ENCODE measurements at regions not wholly inside any gene's neighbourhood (a gene's known extent, or its start where the extent isn't known, plus 50 kb on each side); places are given as distances from the start of the nearest gene placed in this dataset.
"Not testable (repeated sequence)": the region's sequence is repeated elsewhere in the genome, so short reads cannot be mapped to it uniquely, and the experiment has no call there.

DNA sequence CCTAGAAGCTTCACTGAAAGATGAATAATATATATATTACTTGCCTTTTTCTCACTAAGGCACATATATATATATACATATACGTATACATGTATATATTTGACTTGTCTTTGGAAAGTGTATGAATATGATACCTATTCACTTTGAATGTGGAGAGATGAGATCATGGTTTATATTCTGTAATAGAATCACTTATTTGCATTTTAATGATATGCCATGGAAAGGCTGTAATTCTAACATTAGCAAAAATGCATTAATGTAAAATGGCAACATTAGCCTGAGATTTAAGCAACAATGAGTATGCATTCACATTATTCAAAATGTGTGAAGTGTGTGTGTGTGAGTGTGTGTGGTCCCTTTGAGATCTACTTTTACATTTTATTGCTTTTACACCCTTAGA lies 54.5 kb upstream of the PRKD1 start:
- no peak for DNase-seq (ENCODE audit: low read depth)

GRCh38 chr14:29982993-29983392 lies 55.3 kb upstream of the PRKD1 start:
- no peak for DNase-seq (ENCODE audit: low read depth)

GRCh38 chr14:29990344-29990857 lies 62.8 kb upstream of the PRKD1 start:
- not testable (repeated sequence) for DNase-seq (ENCODE audit: low read depth)

DNA sequence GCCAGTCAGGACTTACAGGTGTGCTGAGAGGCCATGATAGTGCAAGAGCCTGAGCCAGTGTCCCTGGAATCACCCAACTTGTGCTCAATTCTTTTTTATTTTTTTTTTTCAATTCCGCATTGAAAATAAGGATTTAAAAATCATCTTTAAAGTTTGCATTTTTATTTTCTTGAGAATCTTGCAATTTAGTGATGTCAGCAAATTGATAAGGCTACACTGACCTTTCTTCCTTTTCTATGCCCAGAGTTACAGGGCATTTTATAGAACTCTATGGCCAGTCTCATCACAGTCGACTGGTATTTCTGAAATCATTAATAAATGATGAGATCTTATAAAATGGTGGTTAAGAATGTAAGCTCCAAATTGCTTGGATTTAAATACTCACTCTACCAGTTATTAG lies 63.3 kb upstream of the PRKD1 start:
- DNase-seq (ENCODE audit: low read depth), result no peak

DNA sequence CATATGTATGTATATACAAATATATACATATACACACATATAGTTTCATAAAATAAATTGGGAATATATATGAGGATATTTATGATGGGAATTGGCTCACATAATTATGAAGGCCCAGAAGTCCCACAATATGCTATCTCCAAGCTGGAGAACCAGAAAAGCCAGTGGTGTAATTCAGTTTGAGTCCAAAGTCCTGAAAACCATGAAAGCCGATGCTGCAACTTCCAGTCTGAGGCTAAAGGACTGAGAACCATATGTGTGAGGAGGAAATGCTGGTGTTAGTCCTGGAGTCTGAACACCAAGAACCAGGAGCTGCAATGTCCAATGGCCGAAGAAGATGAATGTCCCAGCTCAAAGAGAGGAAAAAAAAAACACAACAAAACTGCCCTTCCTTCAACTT lies 65.5 kb upstream of the PRKD1 start:
- DNase-seq (ENCODE audit: low read depth), result no peak

DNA sequence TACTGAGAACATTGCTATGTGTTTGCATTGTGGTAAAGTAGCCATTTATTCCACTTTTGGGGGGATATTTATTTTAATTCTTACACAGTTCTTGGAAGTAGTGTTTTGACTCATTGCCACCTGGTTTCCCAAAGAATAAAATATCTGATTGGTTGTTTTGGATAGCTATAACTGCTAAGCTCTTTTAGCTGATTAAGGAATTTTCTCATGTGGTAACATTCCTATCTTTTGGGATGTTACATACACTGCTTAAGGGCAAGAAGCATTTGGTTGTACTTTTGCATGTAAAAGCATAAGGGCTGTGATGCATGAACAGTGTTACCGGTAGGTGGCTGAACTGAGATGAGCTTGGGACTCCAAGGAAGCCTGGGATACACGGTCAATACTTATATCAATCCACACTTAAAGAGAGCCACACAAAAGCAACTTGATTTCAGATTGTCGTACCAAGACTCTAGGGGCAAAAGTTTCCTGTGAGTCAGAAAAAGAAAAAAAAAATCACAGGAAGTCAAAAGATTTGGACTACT lies 71.4 kb upstream of the PRKD1 start:
- no peak for DNase-seq (ENCODE audit: low read depth)

DNA sequence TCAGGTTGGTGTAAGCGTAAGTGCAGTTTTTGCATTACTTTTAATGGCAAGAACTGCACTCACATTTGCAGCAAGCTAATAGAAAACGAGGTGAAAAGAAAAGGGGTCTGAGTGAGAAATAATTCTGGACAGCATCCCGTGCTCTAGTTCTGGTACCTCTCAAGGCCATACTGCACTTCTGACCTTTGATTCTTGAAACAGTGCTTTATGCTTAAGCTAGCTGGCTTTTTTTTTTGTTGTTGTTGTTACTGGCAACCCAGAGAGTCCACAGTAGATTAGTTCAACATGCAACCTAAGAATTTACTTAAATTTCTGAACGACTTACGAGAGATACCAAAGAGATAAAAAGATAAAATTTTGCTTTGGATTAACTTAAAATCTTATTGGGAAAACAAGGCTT lies 75.2 kb upstream of the PRKD1 start:
- no peak for DNase-seq (ENCODE audit: low read depth)

DNA sequence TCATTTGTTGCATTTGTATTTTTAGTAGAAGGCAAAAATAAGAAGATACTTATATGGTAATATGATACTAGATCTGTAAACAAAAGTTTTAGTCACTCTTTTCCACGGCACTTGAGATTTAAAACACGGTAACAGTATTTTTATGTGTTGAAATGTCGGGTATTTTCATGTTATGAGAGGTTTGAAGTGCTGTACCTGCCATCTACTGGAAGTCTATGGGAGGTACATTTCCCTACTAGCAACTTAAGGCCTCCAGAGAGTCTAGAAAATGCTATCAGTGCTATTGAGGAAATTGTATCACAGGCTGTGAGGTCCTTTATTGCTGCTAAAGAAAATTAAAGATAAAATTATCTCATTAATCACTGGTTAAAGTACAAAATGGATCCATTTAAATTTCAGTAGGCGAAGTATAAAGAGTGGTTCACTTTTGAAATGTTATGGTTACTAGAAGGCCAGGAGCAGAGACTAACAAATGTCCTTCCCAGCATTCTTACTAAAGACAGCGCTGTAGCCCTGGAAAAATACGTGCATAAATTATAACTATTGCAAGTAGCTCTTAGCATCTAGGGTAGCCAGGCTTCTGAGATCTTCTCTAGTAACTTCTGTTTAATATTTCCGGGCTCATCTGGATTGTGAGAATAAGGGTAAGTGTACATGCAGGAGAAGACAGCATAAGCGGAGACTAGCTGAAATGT lies 77.6 kb upstream of the PRKD1 start:
- DNase-seq (ENCODE audit: low read depth), result peak; percentile 57

GRCh38 chr14:30006695-30007094 lies 79.0 kb upstream of the PRKD1 start:
- DNase-seq (ENCODE audit: low read depth), result no peak

DNA sequence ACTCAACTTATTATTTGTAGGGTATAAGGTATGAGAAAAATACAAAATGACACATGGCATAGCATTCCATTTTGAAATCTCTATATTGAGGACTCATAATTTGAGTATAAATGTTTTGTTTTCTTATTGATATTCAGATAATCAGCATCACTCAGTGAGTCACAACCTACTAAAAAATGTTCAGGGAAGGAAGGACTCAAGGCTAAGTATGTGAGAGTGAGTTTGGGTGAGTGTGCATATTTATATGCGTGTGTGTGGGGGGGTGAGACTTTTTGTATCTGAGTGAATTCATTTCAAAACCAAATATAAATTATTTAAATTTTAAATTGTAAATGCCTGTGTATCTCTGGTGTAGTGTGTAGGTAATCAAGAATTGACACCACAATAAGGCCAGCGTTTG lies 87.8 kb upstream of the PRKD1 start:
- DNase-seq (ENCODE audit: low read depth), result no peak

DNA sequence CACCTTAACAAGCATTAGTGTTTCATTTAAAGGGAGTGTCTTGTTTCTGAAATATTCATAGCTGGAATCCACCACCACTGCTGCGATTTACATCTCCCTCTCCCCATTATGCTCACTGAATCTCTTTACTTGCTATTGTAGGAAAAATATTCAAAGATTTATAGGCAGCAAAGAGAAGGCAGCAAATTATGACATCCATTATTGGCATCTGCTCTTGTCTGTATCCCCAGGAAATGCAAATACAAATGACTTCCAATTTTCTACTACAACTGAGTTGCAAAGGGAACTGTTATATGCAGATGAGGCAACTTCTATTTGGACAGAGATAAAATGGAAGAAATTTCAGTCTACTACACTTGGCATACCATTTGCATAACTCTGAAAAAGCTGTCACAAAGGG lies 88.4 kb upstream of the PRKD1 start:
- DNase-seq (ENCODE audit: low read depth), result no peak

DNA sequence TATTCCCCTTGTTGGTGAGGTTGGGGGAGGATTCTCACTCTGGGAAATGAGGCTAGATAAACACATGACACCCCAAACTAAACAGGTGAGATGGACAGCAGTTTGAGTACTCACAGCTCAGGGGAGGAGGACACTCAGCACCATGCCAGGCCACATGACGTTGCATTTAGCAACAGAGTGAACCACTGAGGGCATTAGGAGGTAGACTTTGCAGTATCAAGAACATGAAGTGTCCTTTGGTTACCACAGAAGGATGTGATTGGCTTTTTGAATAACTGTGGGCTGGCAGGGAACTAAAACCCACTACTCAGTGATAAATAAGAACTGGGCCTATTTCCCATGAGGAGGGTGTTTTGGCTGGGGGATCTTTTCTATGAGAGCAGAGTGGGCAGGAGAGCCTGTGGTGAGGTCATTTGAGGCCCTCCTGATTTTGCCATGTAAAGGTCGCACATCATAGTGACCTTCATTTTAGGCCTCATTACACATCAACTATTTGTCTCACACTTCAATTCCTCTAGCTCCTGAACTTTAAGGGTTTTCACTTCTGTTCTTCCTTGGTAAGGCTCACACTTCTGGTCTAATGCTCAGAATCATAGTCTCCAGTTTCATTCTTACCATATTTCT lies 89.8 kb upstream of the PRKD1 start:
- DNase-seq (ENCODE audit: low read depth), result no peak

DNA sequence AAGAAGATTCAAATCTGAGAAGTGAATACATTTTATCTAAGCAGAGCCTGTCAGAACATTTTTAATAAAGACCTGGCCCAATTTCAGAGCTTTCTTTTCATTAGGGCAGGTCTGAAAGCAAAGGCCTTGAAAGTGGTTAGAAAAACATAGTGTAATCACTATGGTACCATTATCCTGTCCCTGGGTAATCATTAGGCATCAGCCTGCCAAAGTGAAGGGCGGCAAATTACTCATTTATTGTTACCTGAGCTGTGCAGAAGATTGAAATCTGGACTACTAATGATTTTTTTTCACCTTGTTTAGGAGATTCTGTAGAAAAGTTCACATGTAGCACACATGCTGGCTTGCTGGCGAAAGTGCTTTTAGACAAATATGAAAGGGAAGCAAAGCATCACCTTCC lies 92.6 kb upstream of the PRKD1 start:
- no peak for DNase-seq (ENCODE audit: low read depth)

DNA sequence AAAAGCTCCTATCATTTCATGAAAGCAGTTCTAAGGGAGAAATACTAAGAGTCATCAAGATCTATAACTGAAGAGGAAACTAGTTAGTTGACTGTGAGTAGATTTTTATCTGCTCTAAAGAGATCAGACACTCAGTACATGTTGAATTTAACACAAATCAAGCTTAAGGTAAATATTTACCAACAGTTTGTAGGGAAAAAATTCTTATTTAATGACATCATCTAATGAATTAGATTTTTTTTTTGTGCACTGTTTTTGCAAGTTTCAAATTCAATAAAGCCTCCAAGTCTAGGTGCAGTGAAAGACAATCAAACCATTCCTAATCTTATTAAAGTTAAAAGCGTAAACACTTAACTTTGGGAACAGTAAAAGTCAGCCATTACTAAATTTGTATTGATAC lies 93.0 kb upstream of the PRKD1 start:
- no peak for DNase-seq (ENCODE audit: low read depth)

GRCh38 chr14:30023350-30023749 lies 95.7 kb upstream of the PRKD1 start:
- DNase-seq (ENCODE audit: low read depth), result not testable (repeated sequence)

DNA sequence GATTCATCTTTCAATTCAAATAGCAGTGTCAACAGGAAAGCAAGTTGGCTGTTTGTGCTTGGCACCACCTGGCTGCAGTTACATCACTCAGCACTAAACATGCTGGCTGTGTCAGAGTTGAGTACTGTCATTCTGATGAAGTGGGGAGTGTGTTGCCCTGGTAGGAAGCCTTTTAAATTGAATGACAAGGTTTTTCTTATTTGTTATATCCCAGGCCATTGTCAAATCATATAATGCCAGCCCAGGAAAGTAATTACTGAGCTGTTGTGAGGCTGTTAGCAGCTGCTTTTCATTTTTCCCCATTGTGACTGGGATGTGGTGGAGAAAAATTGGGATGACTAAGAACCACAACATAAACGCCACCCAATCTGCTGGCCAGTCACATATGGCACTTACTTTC lies 106.5 kb upstream of the PRKD1 start:
- peak; percentile 40 for DNase-seq (ENCODE audit: low read depth)

DNA sequence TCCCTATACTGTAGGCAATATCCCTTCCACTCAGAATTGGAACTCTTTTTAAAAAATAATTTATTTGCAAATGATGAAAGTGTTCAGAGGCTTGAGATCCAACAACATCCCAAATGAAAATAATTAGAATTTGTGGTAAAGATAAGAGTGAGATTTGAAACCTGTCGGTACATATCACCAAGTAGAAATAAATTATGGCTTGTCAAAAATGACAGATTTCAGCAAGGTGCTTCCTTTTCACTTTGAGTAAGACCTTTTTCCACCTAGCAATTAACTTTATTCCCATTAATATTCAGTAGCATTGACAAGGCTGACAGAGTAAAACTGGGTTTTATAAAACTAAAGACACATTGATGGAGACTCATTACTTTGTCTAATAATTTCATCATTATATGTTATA lies 107.7 kb upstream of the PRKD1 start:
- DNase-seq (ENCODE audit: low read depth), result no peak

GRCh38 chr14:30045720-30046119 lies 118.1 kb upstream of the PRKD1 start:
- DNase-seq (ENCODE audit: low read depth), result no peak

DNA sequence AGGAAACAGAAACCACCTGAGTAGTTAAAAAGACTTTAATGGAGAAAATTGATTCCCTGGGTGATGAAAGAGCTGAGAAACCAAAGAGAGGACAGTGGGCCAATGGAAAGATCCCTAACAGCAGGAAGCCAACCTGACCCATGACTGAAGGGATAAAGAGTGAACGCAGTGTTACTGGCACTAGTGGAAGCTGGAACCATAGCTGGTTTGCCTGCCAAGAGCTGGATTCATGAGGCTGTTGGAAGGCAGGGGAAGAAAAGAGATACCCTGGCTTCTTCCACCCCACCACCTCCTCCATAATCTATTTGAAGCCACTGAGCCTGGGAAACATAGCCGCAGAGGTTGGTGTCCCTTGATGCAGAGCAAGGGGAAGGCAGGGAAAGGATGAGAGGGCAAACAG lies 125.5 kb upstream of the PRKD1 start:
- no peak for DNase-seq (ENCODE audit: low read depth)

- no peak for DNase-seq (ENCODE audit: low read depth)
Observed at GRCh38 chr14:30054201-30054600, 126.6 kb upstream of the PRKD1 start.

DNA sequence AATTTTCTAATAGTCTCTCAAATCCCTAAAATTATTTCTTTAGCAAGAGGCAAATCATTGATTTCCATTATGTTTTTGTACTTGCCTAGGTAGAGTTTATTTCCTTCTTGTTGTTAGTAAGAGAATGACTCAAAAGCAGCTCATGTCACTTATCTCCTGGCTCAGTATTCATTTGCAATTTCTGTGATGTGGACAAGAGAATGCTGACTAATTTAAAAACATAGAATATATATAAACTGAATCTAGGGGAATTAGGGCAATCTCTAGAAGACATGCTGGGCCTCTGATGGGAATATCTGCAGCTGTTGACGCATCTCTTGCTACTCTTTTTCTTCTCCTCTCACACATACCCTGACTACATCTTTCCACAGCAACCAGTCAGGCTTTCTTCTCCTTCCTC lies 130.8 kb upstream of the PRKD1 start:
- DNase-seq (ENCODE audit: low read depth), result no peak

DNA sequence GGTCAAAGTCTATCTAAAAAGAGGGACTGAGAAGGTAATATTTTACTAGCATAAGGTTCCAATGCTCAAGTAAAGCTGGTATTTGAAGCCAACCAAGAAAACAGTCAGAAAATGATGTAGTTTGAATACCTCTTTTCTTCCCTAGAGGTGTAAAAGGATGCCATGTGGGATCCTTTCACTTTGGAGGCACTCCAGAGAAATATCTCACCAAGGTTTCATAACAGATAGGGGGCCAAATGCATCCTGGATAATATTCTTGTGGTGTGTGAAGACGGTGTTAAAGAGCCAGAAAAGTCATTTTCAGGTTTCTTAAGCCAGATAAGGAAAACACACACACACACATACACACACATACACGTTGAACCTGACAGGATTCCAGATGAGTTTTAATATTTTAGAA lies 136.1 kb upstream of the PRKD1 start:
- no peak for DNase-seq (ENCODE audit: low read depth)

GRCh38 chr14:30064454-30064853 lies 136.8 kb upstream of the PRKD1 start:
- DNase-seq (ENCODE audit: low read depth), result no peak

DNA sequence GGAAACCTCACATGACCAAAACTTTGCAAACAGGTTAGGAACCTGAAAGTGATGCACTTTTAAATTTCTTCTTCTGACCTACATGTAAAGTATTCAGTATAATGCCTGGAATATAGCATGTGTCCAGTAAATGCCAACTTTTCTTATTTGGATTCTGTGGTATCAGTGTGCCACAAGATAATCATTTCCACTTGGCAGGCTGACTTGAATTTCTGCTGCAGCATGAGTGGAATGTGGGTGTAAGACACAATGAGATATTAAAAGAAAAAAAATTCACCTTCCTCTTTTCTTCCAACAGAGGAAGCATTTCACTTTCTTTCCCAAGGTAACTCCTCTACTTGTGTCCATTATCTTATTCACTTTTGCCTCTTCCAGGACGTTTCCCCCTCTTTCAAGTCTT lies 141.9 kb upstream of the PRKD1 start:
- DNase-seq (ENCODE audit: low read depth), result no peak
